IMR-90 (cell line): ENCODE measurements at regions not wholly inside any gene's neighbourhood (a gene's known extent, or its start where the extent isn't known, plus 50 kb on each side); places are given as distances from the start of the nearest gene placed in this dataset.
A peak's percentile ranks its signal among the peaks of the same experiment; 100 is the strongest.

Experiments
- ATAC-seq: fragments of 200-7000 bp; cut with Tn5 transposase; 2 replicates; pipeline ENCODE4 v1.9.1; 2020; ENCODE audit warnings: low read depth, mild to moderate bottlenecking, moderate library complexity
- BruUV-seq: library from RNA; stranded (reverse); fragments of 400-500 nt; replicated peaks from 2 replicates; lab custom pipeline; 2021; lab: Mats Ljungman, UMichigan
- CTCF ChIA-PET: fragments of 300-600 bp; formaldehyde crosslinking; extraction: SDS; loops from one replicate; lab custom pipeline; 2021; ENCODE audit warnings: antibody characterized with exemption; lab: Yijun Ruan, JAX
- POLR2A ChIA-PET: fragments of 300-600 bp; sonication (Branson Sonifier 250); formaldehyde crosslinking; loops from one replicate; lab custom pipeline; 2022; ENCODE audit warnings: antibody characterized with exemption; ENCODE audit not compliant: unreplicated experiment; lab: Charles Lee
- DNase-seq: peaks from one replicate; pipeline ENCODE4 v3.0.0; 2013
- H2AFZ ChIP-seq: replicated peaks from 2 replicates; pipeline ENCODE3; 2013; ENCODE audit warnings: low read length, mild to moderate bottlenecking; ENCODE audit not compliant: poor library complexity
- H2AK5ac ChIP-seq: 2 replicates; pipeline ENCODE4 v1.6.1; 2013; ENCODE audit warnings: low read depth, low read length, inconsistent platforms
- H2AK9ac ChIP-seq: replicated peaks from 2 replicates; pipeline ENCODE3; 2013; ENCODE audit warnings: mild to moderate bottlenecking, low read depth, low read length, moderate library complexity; ENCODE audit not compliant: poor library complexity
- H2BK120ac ChIP-seq: 2 replicates; pipeline ENCODE4 v1.6.1; 2013; ENCODE audit warnings: low read depth, low read length, inconsistent platforms
- H2BK15ac ChIP-seq: 3 replicates; pipeline ENCODE4 v1.6.1; 2013; ENCODE audit warnings: low read depth, low read length, inconsistent platforms
- H2BK20ac ChIP-seq: 2 replicates; pipeline ENCODE4 v1.6.1; 2013; ENCODE audit warnings: low read depth, mild to moderate bottlenecking, inconsistent platforms, low read length, moderate library complexity
- H2BK5ac ChIP-seq: 2 replicates; pipeline ENCODE4 v1.6.1; 2013; ENCODE audit warnings: mild to moderate bottlenecking, low read depth, low read length, inconsistent platforms; ENCODE audit not compliant: poor library complexity, severe bottlenecking
- H3K14ac ChIP-seq: replicated peaks from 2 replicates; pipeline ENCODE4 v1.6.1; 2013; ENCODE audit warnings: low read depth, low read length, inconsistent platforms
- H3K18ac ChIP-seq: 2 replicates; pipeline ENCODE4 v1.6.1; 2013; ENCODE audit warnings: low read depth, low read length, control low read depth
- H3K23ac ChIP-seq: 2 replicates; pipeline ENCODE4 v1.6.1; 2013; ENCODE audit warnings: low read depth, low read length, inconsistent platforms
- H3K27ac ChIP-seq: 2 replicates; pipeline ENCODE4 v1.5.1; 2013; ENCODE audit warnings: mild to moderate bottlenecking, control low read depth, low read length; ENCODE audit not compliant: insufficient read depth
- H3K27me3 ChIP-seq: 2 replicates; pipeline ENCODE4 v1.6.1; 2013; ENCODE audit warnings: low read length; ENCODE audit not compliant: control insufficient read depth, insufficient read depth
- H3K36me3 ChIP-seq: 2 replicates; pipeline ENCODE4 v1.6.1; 2013; ENCODE audit warnings: low read length, mixed read lengths; ENCODE audit not compliant: control insufficient read depth, insufficient read depth
- H3K4ac ChIP-seq: 2 replicates; pipeline ENCODE4 v1.6.1; 2013; ENCODE audit warnings: low read depth, low read length, inconsistent platforms
- H3K4me1 ChIP-seq: 2 replicates; pipeline ENCODE4 v1.6.1; 2013; ENCODE audit warnings: low read length, mixed read lengths; ENCODE audit not compliant: control insufficient read depth, insufficient read depth
- H3K4me2 ChIP-seq: 2 replicates; pipeline ENCODE4 v1.6.1; 2013; ENCODE audit warnings: low read depth, mild to moderate bottlenecking, control low read depth, low read length, moderate library complexity
- H3K4me3 ChIP-seq: 2 replicates; pipeline ENCODE4 v1.5.1; 2013; ENCODE audit warnings: low read depth, mild to moderate bottlenecking, control low read depth, low read length, moderate library complexity; ENCODE audit not compliant: insufficient read depth
- H3K56ac ChIP-seq: 2 replicates; pipeline ENCODE4 v1.6.1; 2013; ENCODE audit warnings: low read length, inconsistent platforms; ENCODE audit not compliant: insufficient read depth; ENCODE audit errors: extremely low read depth
- H3K79me1 ChIP-seq, 2 experiments: 2 replicates each; pipeline ENCODE4 v1.6.1; 2013; ENCODE audit warnings: low read length in 2 of 2, inconsistent platforms in 1 of 2, low read depth in 1 of 2
- H3K9ac ChIP-seq: 2 replicates; pipeline ENCODE4 v1.6.1; 2013; ENCODE audit warnings: low read depth, low read length, control low read depth
- H3K9me1 ChIP-seq: 2 replicates; pipeline ENCODE4 v1.6.1; 2013; ENCODE audit warnings: low read length, inconsistent platforms; ENCODE audit not compliant: insufficient read depth
- H3K9me3 ChIP-seq: 2 replicates; pipeline ENCODE4 v1.6.1; 2013; ENCODE audit warnings: low read length; ENCODE audit not compliant: control insufficient read depth, insufficient read depth
- H4K20me1 ChIP-seq: 2 replicates; pipeline ENCODE4 v1.6.1; 2013; ENCODE audit warnings: low read length, inconsistent platforms; ENCODE audit not compliant: insufficient read depth
- H4K5ac ChIP-seq: 2 replicates; pipeline ENCODE4 v1.6.1; 2013; ENCODE audit warnings: mild to moderate bottlenecking, low read depth, low read length, control low read depth
- H4K8ac ChIP-seq, 2 experiments: 2 replicates each; pipeline ENCODE4 v1.6.1; 2013; ENCODE audit warnings: low read depth in 2 of 2, low read length in 2 of 2, control low read depth in 1 of 2, inconsistent platforms in 1 of 2
- H4K91ac ChIP-seq: 2 replicates; pipeline ENCODE4 v1.6.1; 2013; ENCODE audit warnings: low read depth, low read length, inconsistent platforms; ENCODE audit not compliant: insufficient read depth
- MAFK ChIP-seq: IDR thresholded peaks from 2 replicates; pipeline ENCODE4 v1.6.1; 2012; ENCODE audit warnings: low read depth, low read length, improper control_type of control experiment
- MAZ ChIP-seq: IDR thresholded peaks from 2 replicates; pipeline ENCODE4 v1.6.1; 2012; ENCODE audit warnings: low read depth, mild to moderate bottlenecking, low read length, improper control_type of control experiment, moderate library complexity, borderline replicate concordance
- NFE2L2 ChIP-seq: fragments of 150-350 bp; IDR thresholded peaks from 2 replicates; pipeline ENCODE4 v1.6.1; 2016; ENCODE audit warnings: low read depth, mild to moderate bottlenecking, low read length
- POLR2A ChIP-seq: IDR thresholded peaks from 2 replicates; pipeline ENCODE4 v1.6.1; 2012; ENCODE audit warnings: mild to moderate bottlenecking, low read depth, low read length
- WGBS, 2 experiments: methylation state at CpG; one replicate each; pipeline versions ENCODE4 v1.1.5 to v1.1.7; 2013; ENCODE audit warnings: missing lambda C conversion rate in 2 of 2; ENCODE audit not compliant: insufficient read length in 1 of 2; ENCODE audit errors: extremely low coverage in 2 of 2; 5-methylcytosine and 5-hydroxymethylcytosine counted together
- dilution Hi-C: fragments of 300-500 bp; cut with HindIII; formaldehyde crosslinking; loops from one replicate; pipeline ENCODE4 v1.14.3; 2018; ENCODE audit warnings: low sequenced_read_pairs; ENCODE audit not compliant: unreplicated experiment
- in situ Hi-C: fragments of 300-500 bp; cut with MboI; formaldehyde crosslinking; loops from 3 replicates; pipeline ENCODE4 v1.14.3; 2019; ENCODE audit warnings: low sequenced_read_pairs, inconsistent platforms, mixed read lengths
- intact Hi-C: fragments of 100-400 bp; cut with micrococcal nuclease; formaldehyde crosslinking; loops from 2 replicates; pipeline ENCODE4 v1.10.0; 2022

- H3K56ac ChIP-seq = no peak overlapping the region
- H4K91ac ChIP-seq = no peak overlapping the region
- TF ChIP-seq POLR2A (no peak), NFE2L2 (peak; percentile 90), MAFK (peak; percentile 50), MAZ (no peak)
- no peaks in the 10 kb centered on the region for H3K9me3 ChIP-seq
- in situ Hi-C loops (no loop called here), dilution Hi-C loops (no loop called here), intact Hi-C loops (no loop called here)
- CTCF ChIA-PET = no interaction called here
- no TSS peak for BruUV-seq
- no CpG with 5 or more reads among the region's 1 CpG for WGBS, 2 experiments
- no peak overlapping the region for H3K14ac ChIP-seq
- no peak overlapping the region for H2BK120ac ChIP-seq
- no peak overlapping the region for H2BK15ac ChIP-seq
- H3K9ac ChIP-seq = no peak overlapping the region
- no peak for DNase-seq
- H3K23ac ChIP-seq = no peak overlapping the region
- no peak overlapping the region for H2BK20ac ChIP-seq
- no peaks in the 10 kb centered on the region for H3K9me1 ChIP-seq
- no peak overlapping the region for H3K4me2 ChIP-seq
- H3K79me1 ChIP-seq = no peaks in the 10 kb centered on the region
- H3K36me3 ChIP-seq = no peaks in the 10 kb centered on the region
- H3K27ac ChIP-seq = no peak overlapping the region
- peaks cover 2% of the 10 kb centered on the region; the same call in 1 of the 2 replicates for H3K27me3 ChIP-seq
- H2AK9ac ChIP-seq = no peak overlapping the region
- no peak overlapping the region for H2BK5ac ChIP-seq
- POLR2A ChIA-PET = no interaction called here
- no peak overlapping the region for H3K4me3 ChIP-seq
- H3K18ac ChIP-seq = no peak overlapping the region
- no peak overlapping the region for H2AK5ac ChIP-seq
- no peaks in the 10 kb centered on the region for H4K20me1 ChIP-seq
- ATAC-seq = no peak
- H3K4ac ChIP-seq = no peak overlapping the region
- no peak overlapping the region for H4K8ac ChIP-seq
- H2AFZ ChIP-seq = no peak overlapping the region
- no peak overlapping the region for H4K5ac ChIP-seq
- peaks cover 3% of the 10 kb centered on the region for H3K4me1 ChIP-seq
These were observed 164.0 kb downstream of the MRPL14 start for GRCh38 chr6:43963203-43963602.
